Trophoblast cell (in vitro differentiated cells and primary cell): ENCODE measurements at regions not wholly inside any gene's neighbourhood (a gene's known extent, or its start where the extent isn't known, plus 50 kb on each side); places are given as distances from the start of the nearest gene placed in this dataset.

Source experiments
- DNase-seq, 2 donors: peaks; one replicate each; pipeline ENCODE4 v3.0.0-alpha.2; 2016
- H2AFZ ChIP-seq: 2 replicates; pipeline ENCODE4 v1.6.1; 2013; ENCODE audit warnings: low read length, moderate library complexity, mild to moderate bottlenecking; ENCODE audit not compliant: insufficient read depth, poor library complexity
- H2AK5ac ChIP-seq: 2 replicates; pipeline ENCODE4 v1.6.1; 2013; ENCODE audit warnings: mild to moderate bottlenecking, low read length
- H2BK120ac ChIP-seq: 2 replicates; pipeline ENCODE4 v1.6.1; 2013; ENCODE audit warnings: low read length, mild to moderate bottlenecking, moderate library complexity; ENCODE audit not compliant: insufficient read depth, poor library complexity
- H2BK12ac ChIP-seq: 2 replicates; pipeline ENCODE4 v1.6.1; 2013; ENCODE audit warnings: mild to moderate bottlenecking, low read length, moderate library complexity
- H2BK5ac ChIP-seq: 2 replicates; pipeline ENCODE4 v1.6.1; 2013; ENCODE audit warnings: low read length, low read depth, moderate library complexity, mild to moderate bottlenecking; ENCODE audit not compliant: poor library complexity
- H3K14ac ChIP-seq: 2 replicates; pipeline ENCODE4 v1.6.1; 2013; ENCODE audit warnings: mild to moderate bottlenecking, low read length
- H3K18ac ChIP-seq: 2 replicates; pipeline ENCODE4 v1.6.1; 2013; ENCODE audit warnings: mild to moderate bottlenecking, low read length
- H3K23ac ChIP-seq: 2 replicates; pipeline ENCODE4 v1.6.1; 2013; ENCODE audit warnings: low read length
- H3K27ac ChIP-seq: 2 replicates; pipeline ENCODE4 v1.5.1; 2013; ENCODE audit warnings: low read depth, mild to moderate bottlenecking, inconsistent platforms, low read length, moderate library complexity
- H3K27me3 ChIP-seq: 2 replicates; pipeline ENCODE4 v1.6.1; 2013; ENCODE audit warnings: inconsistent platforms, mild to moderate bottlenecking, low read length, moderate library complexity; ENCODE audit not compliant: insufficient read depth
- H3K36me3 ChIP-seq, 2 experiments: 1 replicate in 1 of 2; 2 replicates in 1 of 2; pipeline ENCODE4 v1.6.1; 2013; ENCODE audit warnings: low read length in 2 of 2, mild to moderate bottlenecking in 2 of 2, moderate library complexity in 1 of 2; ENCODE audit not compliant: insufficient read depth in 2 of 2, control insufficient read depth in 1 of 2
- H3K4ac ChIP-seq: 2 replicates; pipeline ENCODE4 v1.6.1; 2013; ENCODE audit warnings: low read depth, mild to moderate bottlenecking, low read length, moderate library complexity
- H3K4me1 ChIP-seq, 2 experiments: 1 replicate in 1 of 2; 2 replicates in 1 of 2; pipeline ENCODE4 v1.6.1; 2013; ENCODE audit warnings: low read length in 2 of 2, mild to moderate bottlenecking in 2 of 2, moderate library complexity in 1 of 2; ENCODE audit not compliant: insufficient read depth in 2 of 2, control insufficient read depth in 1 of 2
- H3K4me2 ChIP-seq: 2 replicates; pipeline ENCODE4 v1.6.1; 2013; ENCODE audit warnings: inconsistent platforms, mild to moderate bottlenecking, low read length, moderate library complexity
- H3K4me3 ChIP-seq: 2 replicates; pipeline ENCODE4 v1.5.1; 2013; ENCODE audit warnings: mild to moderate bottlenecking, low read depth, low read length, inconsistent platforms
- H3K79me1 ChIP-seq: one replicate; pipeline ENCODE4 v1.6.1; 2013; ENCODE audit warnings: low read length
- H3K79me2 ChIP-seq: 2 replicates; pipeline ENCODE4 v1.6.1; 2013; ENCODE audit warnings: low read length, mild to moderate bottlenecking; ENCODE audit not compliant: control insufficient read depth, insufficient read depth, poor library complexity
- H3K9ac ChIP-seq: 2 replicates; pipeline ENCODE4 v1.6.1; 2013; ENCODE audit warnings: mild to moderate bottlenecking, low read length
- H3K9me3 ChIP-seq: 2 replicates; pipeline ENCODE4 v1.6.1; 2013; ENCODE audit warnings: low read depth, mild to moderate bottlenecking, control low read depth, inconsistent platforms, low read length; ENCODE audit not compliant: insufficient read depth
- H4K12ac ChIP-seq: 2 replicates; pipeline ENCODE4 v1.6.1; 2013; ENCODE audit warnings: low read depth, mild to moderate bottlenecking, low read length, moderate library complexity
- H4K8ac ChIP-seq: 2 replicates; pipeline ENCODE4 v1.6.1; 2013; ENCODE audit warnings: low read depth, mild to moderate bottlenecking, low read length, moderate library complexity
- H4K91ac ChIP-seq: one replicate; pipeline ENCODE4 v1.6.1; 2013; ENCODE audit warnings: low read depth, mild to moderate bottlenecking, low read length, moderate library complexity
- WGBS: extraction: QIAGEN DNeasy Blood & Tissue Kit; methylation state at CpG from one replicate; pipeline ENCODE4 v1.1.7; 2013; ENCODE audit warnings: missing lambda C conversion rate; ENCODE audit not compliant: insufficient read length, insufficient coverage; ENCODE audit errors: extremely low coverage; 5-methylcytosine and 5-hydroxymethylcytosine counted together

DNA sequence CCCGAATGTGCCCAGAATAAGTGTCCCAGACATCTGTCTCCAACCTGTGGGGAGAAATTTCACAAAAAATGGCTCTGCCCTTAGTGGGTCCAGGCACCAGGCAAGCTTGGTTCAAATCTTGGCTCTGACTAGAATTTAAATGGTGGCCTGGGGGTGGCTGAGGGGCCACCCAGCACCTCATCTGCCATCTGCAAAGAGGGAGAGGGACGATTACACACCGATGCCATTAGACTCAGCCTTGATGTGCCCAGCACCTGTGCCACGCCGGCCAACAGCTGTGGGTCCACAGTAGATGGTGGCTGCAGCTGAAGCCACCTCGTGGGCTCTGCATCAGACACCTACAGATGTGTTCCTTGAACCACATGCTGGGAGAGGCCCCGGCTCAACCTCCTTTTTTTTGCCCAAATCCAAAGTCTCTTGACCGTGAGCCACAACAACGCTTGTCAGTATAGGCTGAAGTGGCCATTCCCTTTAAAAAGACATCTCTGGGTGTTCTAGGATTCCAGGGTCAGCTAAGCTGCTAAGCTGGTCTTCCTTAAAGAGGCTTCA lies 222.0 kb upstream of the RAB6C start:
- Histone ChIP-seq H3K23ac (no peak overlapping the region), H3K27me3 (no peaks in the 10 kb centered on the region), H2BK120ac (no peak overlapping the region), H3K4me3 (no peak overlapping the region), H3K18ac (no peak overlapping the region), H3K79me2 (no peaks in the 10 kb centered on the region), H3K4me2 (no peak overlapping the region), H3K4ac (no peak overlapping the region), H3K4me1 (peaks cover 3 to 9% of the 10 kb centered on the region in 2 experiments), H3K79me1 (no peaks in the 10 kb centered on the region), H2AK5ac (no peak overlapping the region), H3K27ac (no peak overlapping the region), H2AFZ (no peak overlapping the region), H4K8ac (no peak overlapping the region), H2BK5ac (no peak overlapping the region), H2BK12ac (no peak overlapping the region), H3K14ac (no peak overlapping the region), H4K12ac (no peak overlapping the region), H3K9ac (no peak overlapping the region), H4K91ac (no peak overlapping the region), H3K36me3 (no peaks in the 10 kb centered on the region), H3K9me3 (peaks cover 5% of the 10 kb centered on the region)
- no CpG with 5 or more reads among the region's 9 CpGs for WGBS
- no peak for DNase-seq

DNA sequence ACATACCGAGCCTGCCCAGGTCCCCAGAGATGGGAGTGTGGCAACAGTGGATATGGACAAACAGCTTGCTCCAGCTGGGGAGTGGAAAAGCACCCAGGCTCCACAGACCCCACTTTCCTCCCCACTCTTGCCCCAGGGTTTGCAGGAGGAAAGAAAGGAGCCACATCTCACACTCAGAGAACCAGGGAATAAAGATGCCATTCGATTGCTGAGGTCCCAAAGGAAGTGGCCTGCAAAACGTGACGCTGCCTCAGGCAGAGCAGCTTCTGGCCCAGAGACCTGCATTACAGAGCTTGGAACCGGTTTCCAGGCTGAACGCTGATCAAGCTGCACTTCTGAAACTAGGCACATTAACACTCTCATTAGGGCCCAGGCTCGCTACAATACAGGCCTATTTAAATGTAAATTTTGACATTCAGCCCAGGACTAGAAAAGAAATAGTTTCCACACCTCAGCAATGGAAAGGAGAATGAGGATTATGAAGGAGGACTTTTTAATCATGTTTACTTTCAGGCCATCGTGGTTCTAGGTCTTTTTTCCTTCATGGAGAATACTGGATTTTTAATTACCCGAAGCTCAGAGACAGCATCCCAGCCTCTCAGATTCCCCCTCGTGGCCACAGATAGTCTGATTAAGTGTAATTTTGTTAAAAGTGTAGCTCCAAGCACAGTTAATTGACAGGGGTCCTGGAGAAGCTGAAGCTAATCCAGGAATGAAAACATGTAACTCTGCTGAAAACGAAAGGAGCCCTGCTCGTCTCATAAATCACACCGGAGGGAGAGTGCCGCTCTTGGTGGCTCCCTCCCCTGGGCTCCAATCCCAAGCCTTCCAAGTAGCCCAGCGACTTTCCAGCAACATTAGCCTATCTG lies 221.3 kb upstream of the RAB6C start:
- no peak overlapping the region for H2AK5ac ChIP-seq
- no peaks in the 10 kb centered on the region for H3K79me2 ChIP-seq
- no peaks in the 10 kb centered on the region for H3K36me3 ChIP-seq
- H3K18ac ChIP-seq: no peak overlapping the region
- no peaks in the 10 kb centered on the region for H3K79me1 ChIP-seq
- H3K9me3 ChIP-seq: peaks cover 5% of the 10 kb centered on the region
- H3K4me2 ChIP-seq: no peak overlapping the region
- no peak overlapping the region for H4K8ac ChIP-seq
- peak in 1 of 2 donors; percentile 46 for DNase-seq
- no peak overlapping the region for H3K9ac ChIP-seq
- no peak overlapping the region for H4K91ac ChIP-seq
- no peak overlapping the region for H2BK12ac ChIP-seq
- H3K4me3 ChIP-seq: no peak overlapping the region
- H2BK120ac ChIP-seq: no peak overlapping the region
- no peaks in the 10 kb centered on the region for H3K27me3 ChIP-seq
- no CpG with 5 or more reads among the region's 15 CpGs for WGBS
- no peak overlapping the region for H3K27ac ChIP-seq
- no peak overlapping the region for H2BK5ac ChIP-seq
- H3K14ac ChIP-seq: no peak overlapping the region
- no peak overlapping the region for H3K4ac ChIP-seq
- H3K4me1 ChIP-seq: peaks cover 3 to 9% of the 10 kb centered on the region in 2 experiments
- no peak overlapping the region for H2AFZ ChIP-seq
- H4K12ac ChIP-seq: no peak overlapping the region
- no peak overlapping the region for H3K23ac ChIP-seq

DNA sequence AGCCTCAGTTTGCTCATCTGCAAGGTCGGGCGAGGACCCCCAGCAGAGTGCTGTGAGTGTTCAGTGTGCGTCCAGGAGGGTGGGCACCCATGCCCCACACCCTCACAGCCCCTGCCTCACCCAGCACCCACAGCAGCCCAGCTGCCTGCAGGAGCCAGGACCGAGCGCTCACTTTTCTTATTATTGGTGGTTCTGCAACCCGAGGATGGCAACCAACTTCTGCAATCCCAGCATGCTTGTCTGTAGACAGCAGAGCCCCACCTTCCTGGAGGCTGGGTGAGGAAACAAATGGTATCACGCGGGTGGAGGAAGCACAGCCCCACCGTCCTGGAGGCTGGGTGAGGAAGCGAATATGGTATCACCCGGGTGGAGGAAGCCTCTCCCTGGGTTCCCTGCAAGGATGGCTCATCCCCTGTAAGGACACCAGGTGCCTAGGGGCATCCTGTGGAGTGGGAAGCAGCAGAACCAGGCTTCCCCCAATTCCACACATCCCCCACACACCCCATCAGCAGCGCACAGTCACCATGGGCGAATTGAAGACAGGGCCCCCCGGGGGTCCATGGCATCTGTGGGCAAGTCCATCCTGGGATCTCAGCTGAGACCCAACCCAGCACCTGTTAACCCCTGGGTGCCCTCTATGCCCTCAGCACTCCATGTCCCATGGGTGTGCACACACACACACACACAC lies 220.5 kb upstream of the RAB6C start:
- Histone ChIP-seq H3K36me3 (no peaks in the 10 kb centered on the region), H3K4ac (no peak overlapping the region), H3K27ac (no peak overlapping the region), H2AFZ (no peak overlapping the region), H3K4me3 (no peak overlapping the region), H3K4me1 (peaks cover 3 to 9% of the 10 kb centered on the region in 2 experiments), H3K79me2 (no peaks in the 10 kb centered on the region), H3K9ac (no peak overlapping the region), H3K18ac (no peak overlapping the region), H3K14ac (no peak overlapping the region), H3K79me1 (no peaks in the 10 kb centered on the region), H2AK5ac (no peak overlapping the region), H3K27me3 (no peaks in the 10 kb centered on the region), H3K23ac (peak overlapping the region; percentile 23), H2BK5ac (no peak overlapping the region), H4K12ac (no peak overlapping the region), H2BK120ac (no peak overlapping the region), H3K4me2 (no peak overlapping the region), H4K91ac (no peak overlapping the region), H2BK12ac (no peak overlapping the region), H4K8ac (no peak overlapping the region), H3K9me3 (peaks cover 5% of the 10 kb centered on the region)
- WGBS: no CpG with 5 or more reads among the region's 14 CpGs
- DNase-seq: no peak

DNA sequence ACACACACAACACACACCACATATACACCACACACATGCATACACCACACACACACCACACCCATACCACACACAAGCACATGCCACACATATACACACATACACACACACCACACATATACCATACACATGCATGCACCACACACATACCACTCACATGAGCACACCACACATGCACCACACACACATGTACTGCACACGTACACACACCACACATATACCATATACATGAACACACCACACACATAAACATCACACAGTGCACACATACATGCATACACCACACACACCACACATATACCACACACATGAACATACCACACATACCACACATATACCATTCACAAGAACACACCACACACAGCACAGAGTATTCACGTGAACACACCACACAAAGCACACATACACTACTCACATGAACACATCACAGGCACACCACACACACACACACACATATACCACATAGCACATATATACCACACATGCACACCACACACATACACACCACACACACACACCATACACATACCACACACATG lies 219.9 kb upstream of the RAB6C start:
- Histone ChIP-seq H4K91ac (no peak overlapping the region), H2BK120ac (no peak overlapping the region), H3K4me2 (no peak overlapping the region), H2AFZ (no peak overlapping the region), H3K27me3 (no peaks in the 10 kb centered on the region), H3K9ac (no peak overlapping the region), H3K36me3 (no peaks in the 10 kb centered on the region), H3K18ac (no peak overlapping the region), H2BK5ac (no peak overlapping the region), H3K79me1 (no peaks in the 10 kb centered on the region), H4K8ac (no peak overlapping the region), H3K14ac (no peak overlapping the region), H3K4ac (no peak overlapping the region), H4K12ac (no peak overlapping the region), H3K27ac (no peak overlapping the region), H3K23ac (peak overlapping the region; percentile 27), H3K4me1 (peaks cover 3 to 9% of the 10 kb centered on the region in 2 experiments), H3K9me3 (peaks cover 5% of the 10 kb centered on the region), H2AK5ac (no peak overlapping the region), H3K4me3 (peak overlapping the region; percentile 18), H3K79me2 (no peaks in the 10 kb centered on the region), H2BK12ac (no peak overlapping the region)
- WGBS: no CpG with 5 or more reads among the region's 2 CpGs
- no peak for DNase-seq
